Gastrocnemius medialis (tissue), 4 donors: ENCODE measurements at regions not wholly inside any gene's neighbourhood (a gene's known extent, or its start where the extent isn't known, plus 50 kb on each side); places are given as distances from the start of the nearest gene placed in this dataset.

Experiments used
- POLR2A ChIP-seq, 2 donors: fragments of 450-650 bp; IDR thresholded peaks; one replicate each; pipeline ENCODE4 v1.6.1; 2017; ENCODE audit warnings: antibody characterized with exemption in 2 of 2, mild to moderate bottlenecking in 2 of 2, moderate library complexity in 2 of 2
- TF ChIP-seq, protein P1 (sequence below), 5 experiments: fragments of 450-650 bp in 3 of 5; fragments of 200-600 bp in 2 of 5; sonication (generic) in 2 of 5; IDR thresholded peaks in 4 of 5; conservative IDR thresholded peaks in 1 of 5; 1 replicate in 4 of 5; 2 replicates in 1 of 5; pipeline ENCODE4 v1.5.1; 2016 to 2019; ENCODE audit warnings: antibody characterized with exemption in 5 of 5, mild to moderate bottlenecking in 3 of 5, moderate library complexity in 3 of 5

DNA sequence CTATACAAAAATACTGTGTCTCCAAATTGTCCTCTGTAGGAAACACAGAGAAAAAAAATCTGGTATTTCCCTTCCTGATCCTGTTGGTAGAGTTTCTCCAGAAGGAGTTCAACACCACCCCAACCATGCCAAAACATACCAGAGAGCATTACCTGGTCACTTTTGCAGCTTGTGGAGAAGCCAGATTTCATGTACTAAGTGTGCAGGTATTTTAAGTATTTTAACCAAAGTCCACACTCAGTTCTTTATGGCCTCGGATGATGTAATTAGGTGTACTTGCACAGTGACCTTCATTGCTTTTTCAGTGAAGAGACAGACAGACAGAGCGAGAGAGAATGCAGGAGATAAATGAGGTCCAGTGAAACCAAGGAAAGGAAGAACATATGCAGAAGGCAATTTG is 2046.8 kb upstream of the CDH9 start:
- TF ChIP-seq, protein P1, sequence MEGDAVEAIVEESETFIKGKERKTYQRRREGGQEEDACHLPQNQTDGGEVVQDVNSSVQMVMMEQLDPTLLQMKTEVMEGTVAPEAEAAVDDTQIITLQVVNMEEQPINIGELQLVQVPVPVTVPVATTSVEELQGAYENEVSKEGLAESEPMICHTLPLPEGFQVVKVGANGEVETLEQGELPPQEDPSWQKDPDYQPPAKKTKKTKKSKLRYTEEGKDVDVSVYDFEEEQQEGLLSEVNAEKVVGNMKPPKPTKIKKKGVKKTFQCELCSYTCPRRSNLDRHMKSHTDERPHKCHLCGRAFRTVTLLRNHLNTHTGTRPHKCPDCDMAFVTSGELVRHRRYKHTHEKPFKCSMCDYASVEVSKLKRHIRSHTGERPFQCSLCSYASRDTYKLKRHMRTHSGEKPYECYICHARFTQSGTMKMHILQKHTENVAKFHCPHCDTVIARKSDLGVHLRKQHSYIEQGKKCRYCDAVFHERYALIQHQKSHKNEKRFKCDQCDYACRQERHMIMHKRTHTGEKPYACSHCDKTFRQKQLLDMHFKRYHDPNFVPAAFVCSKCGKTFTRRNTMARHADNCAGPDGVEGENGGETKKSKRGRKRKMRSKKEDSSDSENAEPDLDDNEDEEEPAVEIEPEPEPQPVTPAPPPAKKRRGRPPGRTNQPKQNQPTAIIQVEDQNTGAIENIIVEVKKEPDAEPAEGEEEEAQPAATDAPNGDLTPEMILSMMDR (IDR thresholded peaks at IDR 0.05 in 4 of 5, conservative IDR thresholded peaks at IDR 0.05 in 1 of 5) = no peak
- TF ChIP-seq POLR2A (IDR thresholded peaks at IDR 0.05) = no peak
